Effector memory CD8-positive, alpha-beta T cell (primary cell): ENCODE measurements at regions not wholly inside any gene's neighbourhood (a gene's known extent, or its start where the extent isn't known, plus 50 kb on each side); places are given as distances from the start of the nearest gene placed in this dataset.

Source experiments
- ATAC-seq: fragments of 150-1000 bp; cut with Tn5 transposase; replicated peaks from 2 replicates; pipeline ENCODE4 v1.10.0; 2021; ENCODE audit warnings: mild to moderate bottlenecking, moderate library complexity
- DNase-seq, 3 experiments: peaks; one replicate each; pipeline ENCODE4 v3.0.0; 2021
- H3K27ac Mint-ChIP-seq, 2 donors: one replicate each; pipeline ENCODE4 v1.8.0; 2022; ENCODE audit warnings: mild to moderate bottlenecking in 2 of 2, mixed read lengths in 2 of 2, moderate library complexity in 2 of 2
- H3K27me3 Mint-ChIP-seq, 2 donors: one replicate each; pipeline ENCODE4 v1.8.0; 2022; ENCODE audit warnings: mixed read lengths in 2 of 2
- H3K36me3 Mint-ChIP-seq: one replicate; pipeline ENCODE4 v1.8.0; 2022; ENCODE audit warnings: mild to moderate bottlenecking, moderate library complexity, mixed read lengths; ENCODE audit not compliant: insufficient read depth
- H3K4me1 Mint-ChIP-seq, 2 donors: one replicate each; pipeline ENCODE4 v1.8.0; 2022; ENCODE audit warnings: low read depth in 2 of 2, mixed read lengths in 2 of 2
- H3K4me3 Mint-ChIP-seq, 2 donors: one replicate each; pipeline ENCODE4 v1.8.0; 2022; ENCODE audit warnings: mild to moderate bottlenecking in 2 of 2, mixed read lengths in 2 of 2, moderate library complexity in 2 of 2
- H3K9me3 Mint-ChIP-seq, 2 donors: one replicate each; pipeline ENCODE4 v1.8.0; 2022; ENCODE audit warnings: mixed read lengths in 2 of 2

- H3K27ac Mint-ChIP-seq: no peak overlapping the region
- no peak for DNase-seq
- H3K27me3 Mint-ChIP-seq: peaks cover 0 to 8% of the 10 kb centered on the region in 2 donors
- no peaks in the 10 kb centered on the region for H3K4me1 Mint-ChIP-seq
- H3K9me3 Mint-ChIP-seq: peaks cover 0 to 7% of the 10 kb centered on the region in 2 donors
- H3K4me3 Mint-ChIP-seq: no peak overlapping the region
- no peak for ATAC-seq
- H3K36me3 Mint-ChIP-seq: no peaks in the 10 kb centered on the region
Measured at GRCh38 chr12:130068741-130069140, 93.5 kb upstream of the FZD10 start.

- Mint-ChIP-seq H3K4me1 (no peaks in the 10 kb centered on the region), H3K27me3 (peaks cover 0 to 11% of the 10 kb centered on the region in 2 donors), H3K9me3 (peaks cover 0 to 8% of the 10 kb centered on the region in 2 donors), H3K4me3 (no peak overlapping the region), H3K36me3 (no peaks in the 10 kb centered on the region), H3K27ac (no peak overlapping the region)
- ATAC-seq (no peak), DNase-seq (no peak)
Measured at GRCh38 chr12:130070126-130070611, 92.1 kb upstream of the FZD10 start.

- H3K36me3 Mint-ChIP-seq: no peaks in the 10 kb centered on the region
- H3K9me3 Mint-ChIP-seq: peaks cover 3 to 8% of the 10 kb centered on the region in 2 donors
- DNase-seq (no peak), ATAC-seq (no peak)
- H3K27me3 Mint-ChIP-seq: peaks cover 0 to 13% of the 10 kb centered on the region in 2 donors
- no peak overlapping the region for H3K4me3 Mint-ChIP-seq
- no peak overlapping the region for H3K27ac Mint-ChIP-seq
- no peaks in the 10 kb centered on the region for H3K4me1 Mint-ChIP-seq
Measured at GRCh38 chr12:130073721-130074120, 88.5 kb upstream of the FZD10 start.

GRCh38 chr12:130074661-130075406 lies 87.4 kb upstream of the FZD10 start:
- no peak overlapping the region for H3K27ac Mint-ChIP-seq
- ATAC-seq (no peak), DNase-seq (no peak)
- no peaks in the 10 kb centered on the region for H3K4me1 Mint-ChIP-seq
- no peak overlapping the region for H3K4me3 Mint-ChIP-seq
- peaks cover 3 to 8% of the 10 kb centered on the region in 2 donors for H3K9me3 Mint-ChIP-seq
- H3K27me3 Mint-ChIP-seq: peaks cover 0 to 13% of the 10 kb centered on the region in 2 donors
- no peaks in the 10 kb centered on the region for H3K36me3 Mint-ChIP-seq

- peaks cover 3 to 8% of the 10 kb centered on the region in 2 donors for H3K9me3 Mint-ChIP-seq
- H3K36me3 Mint-ChIP-seq: no peaks in the 10 kb centered on the region
- ATAC-seq (no peak), DNase-seq (no peak)
- H3K4me1 Mint-ChIP-seq: no peaks in the 10 kb centered on the region
- H3K27me3 Mint-ChIP-seq: peaks cover 0 to 13% of the 10 kb centered on the region in 2 donors
- no peak overlapping the region for H3K4me3 Mint-ChIP-seq
- no peak overlapping the region for H3K27ac Mint-ChIP-seq
Measured at GRCh38 chr12:130075497-130076076, 86.7 kb upstream of the FZD10 start.

GRCh38 chr12:130076126-130076525 lies 86.1 kb upstream of the FZD10 start:
- no peaks in the 10 kb centered on the region for H3K36me3 Mint-ChIP-seq
- no peak overlapping the region for H3K4me3 Mint-ChIP-seq
- H3K4me1 Mint-ChIP-seq: no peaks in the 10 kb centered on the region
- H3K9me3 Mint-ChIP-seq: peaks cover 3 to 8% of the 10 kb centered on the region in 2 donors
- ATAC-seq (no peak), DNase-seq (no peak)
- peaks cover 0 to 13% of the 10 kb centered on the region in 2 donors for H3K27me3 Mint-ChIP-seq
- no peak overlapping the region for H3K27ac Mint-ChIP-seq

- DNase-seq: no peak
- peaks cover 3 to 8% of the 10 kb centered on the region in 2 donors for H3K9me3 Mint-ChIP-seq
Measured at GRCh38 chr12:130076752-130077151, 85.5 kb upstream of the FZD10 start.

GRCh38 chr12:130078852-130079251 lies 83.4 kb upstream of the FZD10 start:
- no peaks in the 10 kb centered on the region for H3K36me3 Mint-ChIP-seq
- H3K4me3 Mint-ChIP-seq: no peak overlapping the region
- H3K4me1 Mint-ChIP-seq: no peaks in the 10 kb centered on the region
- H3K27ac Mint-ChIP-seq: no peak overlapping the region
- DNase-seq (no peak), ATAC-seq (no peak)
- peaks cover 0 to 19% of the 10 kb centered on the region in 2 donors for H3K27me3 Mint-ChIP-seq
- peaks cover 3 to 15% of the 10 kb centered on the region in 2 donors for H3K9me3 Mint-ChIP-seq

More at GRCh38 chr12:130076752-130077151, 85.5 kb upstream of the FZD10 start:
- Mint-ChIP-seq H3K36me3 (no peaks in the 10 kb centered on the region), H3K4me3 (no peak overlapping the region), H3K27ac (no peak overlapping the region), H3K4me1 (no peaks in the 10 kb centered on the region), H3K27me3 (peaks cover 0 to 13% of the 10 kb centered on the region in 2 donors)
- ATAC-seq: no peak

GRCh38 chr12:130079279-130079678 lies 83.0 kb upstream of the FZD10 start:
- H3K27ac Mint-ChIP-seq: no peak overlapping the region

GRCh38 chr12:130080205-130080604 lies 82.1 kb upstream of the FZD10 start:
- Mint-ChIP-seq H3K27ac (no peak overlapping the region), H3K4me1 (no peaks in the 10 kb centered on the region), H3K36me3 (no peaks in the 10 kb centered on the region), H3K4me3 (no peak overlapping the region), H3K27me3 (peaks cover 0 to 29% of the 10 kb centered on the region in 2 donors), H3K9me3 (peaks cover 3 to 19% of the 10 kb centered on the region in 2 donors)
- no peak for DNase-seq
- ATAC-seq: no peak

More at GRCh38 chr12:130079279-130079678, 83.0 kb upstream of the FZD10 start:
- DNase-seq: no peak
- no peak for ATAC-seq
- Mint-ChIP-seq H3K9me3 (peaks cover 3 to 16% of the 10 kb centered on the region in 2 donors), H3K4me1 (no peaks in the 10 kb centered on the region), H3K27me3 (peaks cover 0 to 23% of the 10 kb centered on the region in 2 donors), H3K4me3 (no peak overlapping the region), H3K36me3 (no peaks in the 10 kb centered on the region)

GRCh38 chr12:130081117-130081805 lies 81.0 kb upstream of the FZD10 start:
- Mint-ChIP-seq H3K27me3 (peaks cover 0 to 25% of the 10 kb centered on the region in 2 donors), H3K9me3 (peaks cover 3 to 13% of the 10 kb centered on the region in 2 donors), H3K4me3 (no peak overlapping the region), H3K36me3 (no peaks in the 10 kb centered on the region), H3K4me1 (peaks cover 0 to 1% of the 10 kb centered on the region in 2 donors), H3K27ac (no peak overlapping the region)
- DNase-seq (no peak), ATAC-seq (no peak)

- Mint-ChIP-seq H3K4me3 (no peak overlapping the region), H3K36me3 (no peaks in the 10 kb centered on the region), H3K9me3 (peaks cover 0 to 13% of the 10 kb centered on the region in 2 donors), H3K4me1 (peaks cover 0 to 3% of the 10 kb centered on the region in 2 donors), H3K27ac (no peak overlapping the region), H3K27me3 (peaks cover 0 to 25% of the 10 kb centered on the region in 2 donors)
- ATAC-seq (no peak), DNase-seq (no peak)
Measured at GRCh38 chr12:130083002-130083401, 79.3 kb upstream of the FZD10 start.

- ATAC-seq: no peak
- Mint-ChIP-seq H3K36me3 (no peaks in the 10 kb centered on the region), H3K27ac (no peak overlapping the region), H3K9me3 (peaks cover 0 to 13% of the 10 kb centered on the region in 2 donors), H3K27me3 (peaks cover 0 to 25% of the 10 kb centered on the region in 2 donors), H3K4me3 (no peak overlapping the region), H3K4me1 (peaks cover 0 to 3% of the 10 kb centered on the region in 2 donors)
- DNase-seq: no peak
Measured at GRCh38 chr12:130083734-130084133, 78.5 kb upstream of the FZD10 start.
